Loucy (cell line): ENCODE measurements at regions not wholly inside any gene's neighbourhood (a gene's known extent, or its start where the extent isn't known, plus 50 kb on each side); places are given as distances from the start of the nearest gene placed in this dataset.

Source experiments
- H2AFZ ChIP-seq: fragments of 200-600 bp; sonication (generic); 2 replicates; pipeline ENCODE4 v1.6.0; 2016; ENCODE audit warnings: antibody characterized with exemption, mild to moderate bottlenecking, low read length, moderate library complexity
- H3F3A ChIP-seq: fragments of 200-600 bp; 2 replicates; pipeline ENCODE4 v1.6.0; 2016; ENCODE audit warnings: antibody characterized with exemption, low read depth, mild to moderate bottlenecking
- H3K27me3 ChIP-seq: fragments of 200-600 bp; sonication (generic); 2 replicates; pipeline ENCODE4 v1.6.1; 2014; ENCODE audit warnings: low read length, mild to moderate bottlenecking; ENCODE audit not compliant: insufficient read depth, poor library complexity, severe bottlenecking
- H3K36me3 ChIP-seq: fragments of 200-600 bp; sonication (generic); 2 replicates; pipeline ENCODE4 v1.6.1; 2016; ENCODE audit warnings: low read length; ENCODE audit not compliant: insufficient read depth
- H3K4me1 ChIP-seq: fragments of 200-600 bp; sonication (generic); 2 replicates; pipeline ENCODE4 v1.5.1; 2014; ENCODE audit warnings: low read length, mild to moderate bottlenecking; ENCODE audit not compliant: insufficient read depth, poor library complexity, severe bottlenecking
- H3K4me2 ChIP-seq: fragments of 200-600 bp; sonication (generic); 2 replicates; pipeline ENCODE4 v1.6.0; 2014; ENCODE audit warnings: antibody characterized with exemption, low read length, low read depth, mild to moderate bottlenecking; ENCODE audit not compliant: poor library complexity, severe bottlenecking
- H3K4me3 ChIP-seq: fragments of 200-600 bp; sonication (generic); 2 replicates; pipeline ENCODE4 v1.5.1; 2014; ENCODE audit warnings: low read length, mild to moderate bottlenecking, mixed read lengths; ENCODE audit not compliant: poor library complexity, severe bottlenecking
- H3K79me2 ChIP-seq: fragments of 200-600 bp; sonication (generic); 2 replicates; pipeline ENCODE4 v1.6.1; 2014; ENCODE audit warnings: low read length; ENCODE audit not compliant: insufficient read depth
- H3K9ac ChIP-seq: fragments of 200-600 bp; sonication (generic); 2 replicates; pipeline ENCODE4 v1.6.0; 2014; ENCODE audit warnings: mild to moderate bottlenecking, low read depth, low read length, moderate library complexity; ENCODE audit not compliant: poor library complexity, severe bottlenecking
- H3K9me2 ChIP-seq: fragments of 200-600 bp; sonication (generic); replicated peaks from 2 replicates; pipeline ENCODE4 v1.6.1; 2016; ENCODE audit warnings: low read depth, low read length, mixed read lengths
- H3K9me3 ChIP-seq: fragments of 200-600 bp; sonication (generic); 2 replicates; pipeline ENCODE4 v1.6.1; 2014; ENCODE audit warnings: mild to moderate bottlenecking, antibody characterized with exemption, low read length, low read depth; ENCODE audit not compliant: insufficient read depth
- H4K20me1 ChIP-seq: fragments of 200-600 bp; sonication (generic); 2 replicates; pipeline ENCODE4 v1.6.0; 2014; ENCODE audit warnings: antibody characterized with exemption, low read length, mild to moderate bottlenecking; ENCODE audit not compliant: insufficient read depth, poor library complexity, severe bottlenecking
- EZH2phosphoT487 ChIP-seq: fragments of 200-600 bp; IDR thresholded peaks from 2 replicates; pipeline ENCODE4 v1.6.1; 2018; ENCODE audit warnings: antibody characterized with exemption, mild to moderate bottlenecking, moderate library complexity, borderline replicate concordance
- TF ChIP-seq, protein P1 (sequence below): fragments of 200-600 bp; sonication (generic); conservative IDR thresholded peaks from 2 replicates; pipeline ENCODE4 v1.5.1; 2014; ENCODE audit warnings: mild to moderate bottlenecking, antibody characterized with exemption, low read length

DNA sequence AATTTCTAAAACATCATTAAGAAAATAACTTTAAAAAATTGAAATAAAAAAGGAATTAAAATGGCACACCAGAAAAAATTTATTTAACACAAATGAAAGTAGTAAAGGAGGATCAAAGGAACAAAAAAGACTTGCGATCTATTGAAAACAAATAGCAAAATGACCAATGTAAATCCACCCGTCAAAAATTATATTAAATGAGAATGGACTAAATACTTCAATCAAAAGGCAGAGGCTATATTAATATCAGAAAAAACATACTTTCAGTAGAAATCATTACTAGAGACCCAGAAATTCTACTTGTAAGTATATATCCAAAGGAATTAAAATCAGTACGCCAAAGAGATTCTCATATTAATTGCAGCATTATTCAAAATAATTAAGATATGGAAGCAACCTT is 293.1 kb upstream of the SOX4 start:
- H3K4me3 ChIP-seq: no peak overlapping the region
- no peaks in the 10 kb centered on the region for H4K20me1 ChIP-seq
- no peaks in the 10 kb centered on the region for H3K4me1 ChIP-seq
- H3K27me3 ChIP-seq: no peaks in the 10 kb centered on the region
- no peaks in the 10 kb centered on the region for H3K9me3 ChIP-seq
- no peaks in the 10 kb centered on the region for H3F3A ChIP-seq
- no peak overlapping the region for H3K4me2 ChIP-seq
- H3K79me2 ChIP-seq: no peaks in the 10 kb centered on the region
- no peaks in the 10 kb centered on the region for H3K36me3 ChIP-seq
- no peak overlapping the region for H3K9ac ChIP-seq
- no peaks in the 10 kb centered on the region for H3K9me2 ChIP-seq
- no peak overlapping the region for H2AFZ ChIP-seq
- TF ChIP-seq EZH2phosphoT487: no peak
- TF ChIP-seq, protein P1, sequence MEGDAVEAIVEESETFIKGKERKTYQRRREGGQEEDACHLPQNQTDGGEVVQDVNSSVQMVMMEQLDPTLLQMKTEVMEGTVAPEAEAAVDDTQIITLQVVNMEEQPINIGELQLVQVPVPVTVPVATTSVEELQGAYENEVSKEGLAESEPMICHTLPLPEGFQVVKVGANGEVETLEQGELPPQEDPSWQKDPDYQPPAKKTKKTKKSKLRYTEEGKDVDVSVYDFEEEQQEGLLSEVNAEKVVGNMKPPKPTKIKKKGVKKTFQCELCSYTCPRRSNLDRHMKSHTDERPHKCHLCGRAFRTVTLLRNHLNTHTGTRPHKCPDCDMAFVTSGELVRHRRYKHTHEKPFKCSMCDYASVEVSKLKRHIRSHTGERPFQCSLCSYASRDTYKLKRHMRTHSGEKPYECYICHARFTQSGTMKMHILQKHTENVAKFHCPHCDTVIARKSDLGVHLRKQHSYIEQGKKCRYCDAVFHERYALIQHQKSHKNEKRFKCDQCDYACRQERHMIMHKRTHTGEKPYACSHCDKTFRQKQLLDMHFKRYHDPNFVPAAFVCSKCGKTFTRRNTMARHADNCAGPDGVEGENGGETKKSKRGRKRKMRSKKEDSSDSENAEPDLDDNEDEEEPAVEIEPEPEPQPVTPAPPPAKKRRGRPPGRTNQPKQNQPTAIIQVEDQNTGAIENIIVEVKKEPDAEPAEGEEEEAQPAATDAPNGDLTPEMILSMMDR: no peak

DNA sequence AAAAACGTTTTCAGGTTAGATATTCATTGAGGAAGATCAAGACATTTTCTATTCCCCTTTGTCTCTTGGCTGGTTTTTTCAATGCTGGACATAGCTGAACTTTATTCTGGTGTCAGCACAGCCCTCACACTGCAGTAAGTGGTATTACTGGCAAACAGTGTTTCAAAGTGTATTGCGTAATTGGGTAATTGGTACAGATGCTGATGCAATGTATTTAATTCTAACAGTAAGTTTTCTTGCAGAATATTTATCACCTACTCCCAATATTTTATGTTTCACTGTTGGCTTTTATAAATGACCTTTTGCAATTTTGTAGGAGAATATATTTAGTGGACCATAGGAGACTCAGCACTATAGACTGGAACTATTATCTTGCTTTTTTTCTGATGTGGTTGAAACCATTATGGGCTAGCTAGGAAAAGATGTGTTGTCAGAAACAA is 287.6 kb upstream of the SOX4 start:
- H3K4me1 ChIP-seq: no peaks in the 10 kb centered on the region
- no peaks in the 10 kb centered on the region for H3K36me3 ChIP-seq
- H3K79me2 ChIP-seq: no peaks in the 10 kb centered on the region
- no peaks in the 10 kb centered on the region for H3K27me3 ChIP-seq
- no peaks in the 10 kb centered on the region for H3K9me3 ChIP-seq
- H2AFZ ChIP-seq: no peak overlapping the region
- no peaks in the 10 kb centered on the region for H4K20me1 ChIP-seq
- TF ChIP-seq, protein P1: peak; percentile 26; the same call in 1 of the 2 replicates
- TF ChIP-seq EZH2phosphoT487: no peak
- no peak overlapping the region for H3K4me3 ChIP-seq
- H3F3A ChIP-seq: no peaks in the 10 kb centered on the region
- H3K9me2 ChIP-seq: no peaks in the 10 kb centered on the region
- no peak overlapping the region for H3K4me2 ChIP-seq
- no peak overlapping the region for H3K9ac ChIP-seq

DNA sequence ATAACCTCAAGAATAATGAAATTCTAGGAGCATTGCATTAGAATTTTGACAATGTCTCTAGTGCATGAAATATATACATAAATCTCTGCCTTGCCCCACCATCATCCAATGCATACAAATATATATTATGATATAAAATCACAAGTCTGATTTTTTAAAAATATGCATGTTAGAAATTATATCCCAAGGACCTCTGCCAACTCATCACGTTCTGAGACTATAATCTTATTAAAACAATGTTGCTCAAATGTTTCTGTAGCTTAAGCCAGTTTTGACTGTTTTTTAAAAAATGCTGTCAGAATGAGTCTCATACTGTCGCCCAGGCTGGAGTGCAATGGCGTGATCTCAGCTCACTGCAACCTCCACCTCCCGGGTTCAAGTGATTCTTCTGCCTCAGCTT is 287.0 kb upstream of the SOX4 start:
- no peaks in the 10 kb centered on the region for H3K27me3 ChIP-seq
- no peak overlapping the region for H3K9ac ChIP-seq
- no peaks in the 10 kb centered on the region for H3K9me2 ChIP-seq
- no peaks in the 10 kb centered on the region for H3K4me1 ChIP-seq
- H2AFZ ChIP-seq: no peak overlapping the region
- no peaks in the 10 kb centered on the region for H3K36me3 ChIP-seq
- H3F3A ChIP-seq: no peaks in the 10 kb centered on the region
- no peak overlapping the region for H3K4me2 ChIP-seq
- no peaks in the 10 kb centered on the region for H3K79me2 ChIP-seq
- H3K9me3 ChIP-seq: no peaks in the 10 kb centered on the region
- no peak overlapping the region for H3K4me3 ChIP-seq
- TF ChIP-seq, protein P1: no peak
- TF ChIP-seq EZH2phosphoT487: no peak
- H4K20me1 ChIP-seq: no peaks in the 10 kb centered on the region
